SK-N-SH treated with all-trans-retinoic acid at 6 μM for 48 hours (cell line): ENCODE measurements at regions not wholly inside any gene's neighbourhood (a gene's known extent, or its start where the extent isn't known, plus 50 kb on each side); places are given as distances from the start of the nearest gene placed in this dataset.

ENCODE experiments used
- ATAC-seq: fragments of 200-7000 bp; cut with Tn5 transposase; 3 replicates; pipeline ENCODE4 v1.9.1; 2020; ENCODE audit warnings: mild to moderate bottlenecking, moderate library complexity
- ARNTL ChIP-seq: fragments of 450-650 bp; formaldehyde crosslinking; IDR thresholded peaks from 2 replicates; pipeline ENCODE4 v1.5.0; 2020; ENCODE audit warnings: low read depth, mild to moderate bottlenecking, moderate library complexity, borderline replicate concordance
- BACH2 ChIP-seq: fragments of 250-450 bp; sonication (Bioruptor Pico); IDR thresholded peaks from 2 replicates; pipeline ENCODE4 v1.9.0; 2021; ENCODE audit warnings: mild to moderate bottlenecking, borderline replicate concordance
- CSDC2 ChIP-seq: fragments of 250-450 bp; sonication (Bioruptor Pico); IDR thresholded peaks from 2 replicates; pipeline ENCODE4 v1.5.0; 2020; ENCODE audit warnings: mild to moderate bottlenecking, moderate library complexity
- ESRRG ChIP-seq: fragments of 250-450 bp; sonication (Bioruptor Pico); IDR thresholded peaks from 2 replicates; pipeline ENCODE4 v1.6.1; 2021; ENCODE audit warnings: mild to moderate bottlenecking
- GLIS3 ChIP-seq: fragments of 250-450 bp; sonication (Bioruptor Pico); IDR thresholded peaks from 2 replicates; pipeline ENCODE4 v1.5.0; 2020; ENCODE audit warnings: mild to moderate bottlenecking, moderate library complexity
- ISL1 ChIP-seq: fragments of 250-450 bp; sonication (Bioruptor Pico); IDR thresholded peaks from 2 replicates; pipeline ENCODE4 v2.1.2; 2022; ENCODE audit warnings: mild to moderate bottlenecking, moderate library complexity
- OSR1 ChIP-seq: fragments of 250-450 bp; sonication (Bioruptor Pico); IDR thresholded peaks from 2 replicates; pipeline ENCODE4 v1.8.0; 2022; ENCODE audit warnings: moderate library complexity, mild to moderate bottlenecking, inconsistent platforms
- PPARA ChIP-seq: fragments of 250-450 bp; sonication (Bioruptor Pico); IDR thresholded peaks from 2 replicates; pipeline ENCODE4 v1.5.0; 2020; ENCODE audit warnings: mild to moderate bottlenecking, borderline replicate concordance
- RARB ChIP-seq: fragments of 250-450 bp; sonication (Bioruptor Pico); IDR thresholded peaks from 2 replicates; pipeline ENCODE4 v1.8.0; 2021; ENCODE audit warnings: mild to moderate bottlenecking, moderate library complexity
- TCF4 ChIP-seq: fragments of 250-450 bp; sonication (Bioruptor Pico); IDR thresholded peaks from 2 replicates; pipeline ENCODE4 v1.8.0; 2021; ENCODE audit warnings: mild to moderate bottlenecking, moderate library complexity, borderline replicate concordance
- TOX ChIP-seq: fragments of 250-450 bp; sonication (Bioruptor Pico); IDR thresholded peaks from 2 replicates; pipeline ENCODE4 v1.8.0; 2021; ENCODE audit warnings: mild to moderate bottlenecking, moderate library complexity, borderline replicate concordance
- ZC3H10 ChIP-seq: fragments of 250-450 bp; sonication (Bioruptor Pico); IDR thresholded peaks from 2 replicates; pipeline ENCODE4 v1.5.1; 2021; ENCODE audit warnings: mild to moderate bottlenecking, moderate library complexity
- ZFP3 ChIP-seq: fragments of 250-450 bp; sonication (Bioruptor Pico); IDR thresholded peaks from 2 replicates; pipeline ENCODE4 v1.5.0; 2020; ENCODE audit warnings: mild to moderate bottlenecking, moderate library complexity
- ZNF565 ChIP-seq: fragments of 450-650 bp; formaldehyde crosslinking; conservative IDR thresholded peaks from 2 replicates; pipeline ENCODE4 v1.5.0; 2020; ENCODE audit warnings: low read depth, mild to moderate bottlenecking, moderate library complexity
- ZNF70 ChIP-seq: fragments of 450-650 bp; formaldehyde crosslinking; IDR thresholded peaks from 2 replicates; pipeline ENCODE4 v1.5.0; 2020; ENCODE audit warnings: mild to moderate bottlenecking, moderate library complexity
- ZNF8 ChIP-seq: fragments of 450-650 bp; formaldehyde crosslinking; IDR thresholded peaks from 2 replicates; pipeline ENCODE4 v1.5.0; 2020; ENCODE audit warnings: mild to moderate bottlenecking, moderate library complexity
- TF ChIP-seq, protein P1 (sequence below): fragments of 250-450 bp; sonication (Bioruptor Pico); IDR thresholded peaks from 2 replicates; pipeline ENCODE4 v1.5.0; 2020; ENCODE audit warnings: mild to moderate bottlenecking, moderate library complexity
- TF ChIP-seq, protein P2 (sequence below): fragments of 250-450 bp; sonication (Bioruptor Pico); IDR thresholded peaks from 2 replicates; pipeline ENCODE4 v1.5.1; 2020; ENCODE audit warnings: low read depth, mild to moderate bottlenecking, moderate library complexity
- TF ChIP-seq, protein P3 (sequence below): fragments of 250-450 bp; sonication (Bioruptor Pico); IDR thresholded peaks from 2 replicates; pipeline ENCODE4 v1.5.1; 2021; ENCODE audit warnings: mild to moderate bottlenecking, moderate library complexity

DNA sequence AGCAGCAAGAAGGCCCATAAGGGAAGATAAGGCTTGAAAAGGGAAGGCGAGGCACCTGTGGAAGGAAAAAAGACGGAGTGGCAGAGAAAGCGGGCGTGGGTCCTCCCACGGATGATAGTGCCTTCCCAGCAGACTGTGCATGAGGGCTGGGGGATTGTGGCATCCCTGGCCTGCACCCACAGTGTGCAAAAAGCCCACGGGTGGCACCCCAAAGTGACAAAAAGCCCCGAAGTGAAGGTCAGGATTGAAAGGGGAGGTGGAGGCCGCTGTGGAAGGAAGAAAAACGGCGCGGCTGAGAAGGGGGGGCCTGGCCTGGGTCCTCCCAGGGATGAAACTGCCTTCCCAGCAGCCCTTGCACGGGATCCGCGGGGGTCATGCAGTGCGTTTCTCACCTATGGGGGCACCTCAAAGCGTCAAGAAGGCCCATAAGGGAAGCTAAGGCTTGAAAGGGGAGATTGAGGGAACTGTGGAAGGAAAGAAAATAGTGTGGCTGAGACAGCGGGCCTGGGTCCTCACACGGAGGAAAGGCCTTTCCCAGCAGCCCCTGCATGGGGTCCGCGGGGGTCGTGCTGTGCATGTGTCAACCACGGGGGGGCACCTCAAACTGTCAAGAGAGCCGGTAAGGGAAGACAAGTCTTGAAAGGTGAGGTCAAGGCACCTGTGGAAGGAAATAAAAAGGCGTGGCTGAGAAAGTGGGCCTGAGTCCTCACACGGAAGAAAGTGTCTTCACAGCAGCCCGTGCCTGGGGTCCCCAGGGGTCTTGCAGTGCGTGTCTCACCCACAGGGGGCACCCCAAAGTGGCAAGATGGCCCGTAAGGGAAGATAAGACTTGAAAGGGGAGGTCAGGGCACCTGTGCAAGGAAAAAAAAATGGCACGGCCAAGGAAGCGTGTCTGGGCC, 274.1 kb downstream of the ALG10 start:
- TF ChIP-seq CSDC2 (CRISPR knock-in tag) (no peak), PPARA (CRISPR knock-in tag) (no peak), ZC3H10 (CRISPR knock-in tag) (no peak), GLIS3 (CRISPR knock-in tag) (no peak)
- TF ChIP-seq, protein P1, sequence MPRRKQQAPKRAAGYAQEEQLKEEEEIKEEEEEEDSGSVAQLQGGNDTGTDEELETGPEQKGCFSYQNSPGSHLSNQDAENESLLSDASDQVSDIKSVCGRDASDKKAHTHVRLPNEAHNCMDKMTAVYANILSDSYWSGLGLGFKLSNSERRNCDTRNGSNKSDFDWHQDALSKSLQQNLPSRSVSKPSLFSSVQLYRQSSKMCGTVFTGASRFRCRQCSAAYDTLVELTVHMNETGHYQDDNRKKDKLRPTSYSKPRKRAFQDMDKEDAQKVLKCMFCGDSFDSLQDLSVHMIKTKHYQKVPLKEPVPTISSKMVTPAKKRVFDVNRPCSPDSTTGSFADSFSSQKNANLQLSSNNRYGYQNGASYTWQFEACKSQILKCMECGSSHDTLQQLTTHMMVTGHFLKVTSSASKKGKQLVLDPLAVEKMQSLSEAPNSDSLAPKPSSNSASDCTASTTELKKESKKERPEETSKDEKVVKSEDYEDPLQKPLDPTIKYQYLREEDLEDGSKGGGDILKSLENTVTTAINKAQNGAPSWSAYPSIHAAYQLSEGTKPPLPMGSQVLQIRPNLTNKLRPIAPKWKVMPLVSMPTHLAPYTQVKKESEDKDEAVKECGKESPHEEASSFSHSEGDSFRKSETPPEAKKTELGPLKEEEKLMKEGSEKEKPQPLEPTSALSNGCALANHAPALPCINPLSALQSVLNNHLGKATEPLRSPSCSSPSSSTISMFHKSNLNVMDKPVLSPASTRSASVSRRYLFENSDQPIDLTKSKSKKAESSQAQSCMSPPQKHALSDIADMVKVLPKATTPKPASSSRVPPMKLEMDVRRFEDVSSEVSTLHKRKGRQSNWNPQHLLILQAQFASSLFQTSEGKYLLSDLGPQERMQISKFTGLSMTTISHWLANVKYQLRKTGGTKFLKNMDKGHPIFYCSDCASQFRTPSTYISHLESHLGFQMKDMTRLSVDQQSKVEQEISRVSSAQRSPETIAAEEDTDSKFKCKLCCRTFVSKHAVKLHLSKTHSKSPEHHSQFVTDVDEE = no peak
- ATAC-seq = no peak

DNA sequence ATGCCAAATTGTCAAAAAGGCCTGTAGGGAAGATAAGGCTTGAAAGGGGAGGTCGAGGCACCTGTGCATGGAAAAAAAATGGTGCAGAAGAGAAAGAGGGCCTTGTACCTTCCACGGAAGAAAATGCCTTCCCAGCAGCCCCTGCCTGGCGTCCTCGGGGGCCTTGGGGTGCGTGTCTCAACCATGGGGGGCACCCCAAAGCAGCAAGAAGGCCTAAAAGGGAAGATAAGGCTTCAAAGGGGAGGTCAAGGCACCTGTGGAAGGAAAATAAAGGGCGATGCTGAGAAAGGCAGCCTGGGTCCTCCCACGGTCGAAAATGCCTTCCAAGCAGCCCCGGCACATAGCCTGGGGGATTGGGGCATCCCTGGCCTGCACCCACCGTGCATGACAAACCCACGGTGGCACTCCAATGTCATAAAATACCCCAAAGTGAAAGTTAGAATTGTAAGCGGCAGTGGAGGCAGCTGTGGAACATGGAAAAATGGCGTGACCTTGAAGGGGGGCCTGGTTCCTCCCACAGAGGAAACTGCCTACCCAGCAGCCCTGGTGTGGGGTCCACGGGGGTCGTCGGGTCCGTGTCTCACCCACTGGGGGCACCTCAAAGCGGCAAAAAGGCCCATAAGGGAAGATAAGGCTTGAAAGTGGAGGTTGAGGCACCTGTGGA, 275.0 kb downstream of the ALG10 start:
- no peak for TF ChIP-seq ZNF565 (CRISPR knock-in tag)
- TF ChIP-seq OSR1 (CRISPR knock-in tag) = no peak
- no peak for TF ChIP-seq ESRRG (CRISPR knock-in tag)
- no peak for TF ChIP-seq CSDC2 (CRISPR knock-in tag)
- TF ChIP-seq BACH2 (CRISPR knock-in tag) = no peak
- no peak for TF ChIP-seq ZNF8 (CRISPR knock-in tag)
- TF ChIP-seq PPARA (CRISPR knock-in tag) = no peak
- TF ChIP-seq ZFP3 (CRISPR knock-in tag) = no peak
- TF ChIP-seq RARB (CRISPR knock-in tag) = no peak
- no peak for ATAC-seq

DNA sequence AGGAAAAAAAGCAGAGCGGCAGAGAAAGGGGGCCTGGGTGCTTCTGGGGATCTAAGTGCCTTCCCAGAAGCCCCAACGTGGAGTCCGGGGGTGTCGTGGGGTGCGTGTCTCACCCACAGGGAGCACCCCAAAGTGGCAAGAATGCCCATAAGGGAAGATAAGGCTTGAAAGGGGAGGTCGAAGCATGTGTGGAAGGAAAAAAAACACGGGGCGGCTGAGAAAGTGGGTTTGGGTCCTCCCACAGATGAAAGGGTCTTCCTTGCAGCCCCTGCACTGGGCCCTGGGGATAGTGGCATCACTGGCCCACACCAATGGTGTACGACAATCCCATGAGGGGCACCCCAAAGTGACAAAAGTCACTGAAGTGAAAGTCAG, 275.5 kb downstream of the ALG10 start:
- TF ChIP-seq ZC3H10 (CRISPR knock-in tag) (no peak), ZNF565 (CRISPR knock-in tag) (no peak), ISL1 (no peak), BACH2 (CRISPR knock-in tag) (no peak), ARNTL (CRISPR knock-in tag) (no peak)
- TF ChIP-seq, protein P1 = no peak
- TF ChIP-seq, all 23 proteins: peak for 0
- no peak for ATAC-seq

DNA sequence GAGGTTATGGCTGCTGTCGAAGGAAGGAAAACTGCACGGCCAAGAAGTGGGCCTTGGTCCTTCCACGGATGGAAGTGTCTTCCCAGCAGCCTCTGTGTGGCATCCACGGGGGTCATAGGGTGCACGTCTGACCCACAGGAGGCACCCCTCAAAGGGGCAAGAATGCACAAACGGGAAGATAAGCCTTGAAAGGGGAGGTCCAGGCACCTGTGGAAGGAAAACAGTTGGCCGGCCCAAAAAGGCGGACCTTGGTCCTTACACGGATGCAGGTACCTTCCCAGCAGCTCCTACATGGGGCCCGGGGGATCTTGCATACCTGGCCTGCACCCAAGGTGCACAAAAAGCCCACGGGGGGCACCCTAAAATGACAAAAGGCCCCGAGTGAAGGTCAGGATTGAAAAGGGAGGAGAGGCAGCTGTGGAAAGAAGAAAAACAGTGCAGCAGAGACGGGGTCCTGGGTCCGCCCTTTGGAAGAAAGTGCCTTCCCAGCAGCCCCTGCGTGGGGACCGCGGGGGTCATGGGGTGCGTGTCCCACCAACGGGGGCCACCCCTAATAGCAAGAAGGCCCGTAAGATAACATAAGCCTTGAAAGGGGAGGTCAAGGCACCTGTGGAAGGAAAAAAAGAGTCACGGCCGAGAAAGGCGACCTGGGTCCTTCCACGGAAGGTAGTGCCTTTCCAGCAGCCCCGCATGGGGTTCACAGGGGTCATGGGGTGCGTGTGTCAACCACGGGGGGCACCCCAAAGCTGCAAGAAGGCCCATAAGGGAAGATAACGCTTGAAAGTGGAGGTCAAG, 276.1 kb downstream of the ALG10 start:
- TF ChIP-seq ZNF70 (no peak), ESRRG (CRISPR knock-in tag) (no peak), ZNF565 (CRISPR knock-in tag) (no peak), ARNTL (CRISPR knock-in tag) (no peak), TCF4 (CRISPR knock-in tag) (no peak), TOX (CRISPR knock-in tag) (no peak), OSR1 (CRISPR knock-in tag) (no peak), PPARA (CRISPR knock-in tag) (no peak), GLIS3 (CRISPR knock-in tag) (no peak), ZC3H10 (CRISPR knock-in tag) (no peak), ISL1 (no peak), BACH2 (CRISPR knock-in tag) (no peak), ZNF8 (CRISPR knock-in tag) (no peak)
- TF ChIP-seq, protein P2, sequence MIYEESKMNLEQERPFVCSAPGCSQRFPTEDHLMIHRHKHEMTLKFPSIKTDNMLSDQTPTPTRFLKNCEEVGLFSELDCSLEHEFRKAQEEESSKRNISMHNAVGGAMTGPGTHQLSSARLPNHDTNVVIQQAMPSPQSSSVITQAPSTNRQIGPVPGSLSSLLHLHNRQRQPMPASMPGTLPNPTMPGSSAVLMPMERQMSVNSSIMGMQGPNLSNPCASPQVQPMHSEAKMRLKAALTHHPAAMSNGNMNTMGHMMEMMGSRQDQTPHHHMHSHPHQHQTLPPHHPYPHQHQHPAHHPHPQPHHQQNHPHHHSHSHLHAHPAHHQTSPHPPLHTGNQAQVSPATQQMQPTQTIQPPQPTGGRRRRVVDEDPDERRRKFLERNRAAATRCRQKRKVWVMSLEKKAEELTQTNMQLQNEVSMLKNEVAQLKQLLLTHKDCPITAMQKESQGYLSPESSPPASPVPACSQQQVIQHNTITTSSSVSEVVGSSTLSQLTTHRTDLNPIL = no peak
- TF ChIP-seq, protein P3, sequence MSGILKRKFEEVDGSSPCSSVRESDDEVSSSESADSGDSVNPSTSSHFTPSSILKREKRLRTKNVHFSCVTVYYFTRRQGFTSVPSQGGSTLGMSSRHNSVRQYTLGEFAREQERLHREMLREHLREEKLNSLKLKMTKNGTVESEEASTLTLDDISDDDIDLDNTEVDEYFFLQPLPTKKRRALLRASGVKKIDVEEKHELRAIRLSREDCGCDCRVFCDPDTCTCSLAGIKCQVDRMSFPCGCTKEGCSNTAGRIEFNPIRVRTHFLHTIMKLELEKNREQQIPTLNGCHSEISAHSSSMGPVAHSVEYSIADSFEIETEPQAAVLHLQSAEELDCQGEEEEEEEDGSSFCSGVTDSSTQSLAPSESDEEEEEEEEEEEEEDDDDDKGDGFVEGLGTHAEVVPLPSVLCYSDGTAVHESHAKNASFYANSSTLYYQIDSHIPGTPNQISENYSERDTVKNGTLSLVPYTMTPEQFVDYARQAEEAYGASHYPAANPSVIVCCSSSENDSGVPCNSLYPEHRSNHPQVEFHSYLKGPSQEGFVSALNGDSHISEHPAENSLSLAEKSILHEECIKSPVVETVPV (CRISPR knock-in tag) = no peak
- 0 out of 3 replicates have a peak, but pooled peaks have one; percentile 12 for ATAC-seq
